ENCODE measurements at regions not wholly inside any gene's neighbourhood (a gene's known extent, or its start where the extent isn't known, plus 50 kb on each side); places are given as distances from the start of the nearest gene placed in this dataset.

DNA sequence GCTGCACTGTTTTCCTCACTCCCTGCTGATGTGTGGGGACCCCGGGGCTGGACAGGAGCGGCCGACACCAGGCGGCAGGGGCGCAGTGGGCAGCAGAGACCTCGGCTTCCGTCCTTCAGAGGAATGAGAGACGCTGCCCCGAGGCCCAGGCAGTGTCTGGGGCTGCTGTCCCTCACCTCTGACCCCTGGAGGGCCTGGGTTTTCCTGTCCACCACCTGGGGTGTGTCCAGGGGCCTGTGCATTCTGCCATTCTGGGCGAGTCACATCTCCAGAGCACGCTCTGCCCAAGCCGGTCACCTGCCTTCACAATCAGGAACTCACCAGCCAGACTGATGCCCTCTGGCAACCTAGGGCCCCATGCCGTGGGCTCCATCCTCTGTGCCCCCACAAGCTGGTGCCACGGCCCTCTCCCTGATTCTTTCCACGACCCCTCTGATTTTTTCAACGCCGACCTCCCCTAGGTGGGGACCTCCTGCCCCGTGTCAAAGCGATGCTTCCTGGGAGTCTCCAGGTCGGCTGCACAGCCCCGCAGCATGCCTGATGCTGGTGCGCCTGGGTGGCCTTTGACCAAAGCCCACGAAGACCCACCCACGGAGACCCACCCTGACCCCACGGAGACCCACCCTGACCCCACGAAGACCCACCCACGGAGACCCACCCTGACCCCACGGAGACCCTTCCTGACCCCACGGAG is 53.7 kb upstream of the CFAP46 start:
- no peak for DNase-seq (ENCODE audit: low read depth, low spot score)
- no peaks in the 10 kb centered on the region for H3K9me3 ChIP-seq (ENCODE audit: insufficient read depth, low read length)
- H3K9ac ChIP-seq (ENCODE audit: insufficient read length, low read depth) = no peak overlapping the region
- H3K36me3 ChIP-seq (ENCODE audit: insufficient read depth, insufficient read length, low read length) = no peaks in the 10 kb centered on the region
- H3K4me1 ChIP-seq (ENCODE audit: insufficient read depth, insufficient read length) = peaks cover 11% of the 10 kb centered on the region
- H3K27me3 ChIP-seq (ENCODE audit: insufficient read depth, insufficient read length) = peaks cover 11% of the 10 kb centered on the region
- TF ChIP-seq YY1 (IDR thresholded peaks at IDR 0.05; ENCODE audit: insufficient read depth, insufficient read length) (no peak), ZNF274 (IDR thresholded peaks at IDR 0.05; ENCODE audit: low read depth, low read length) (no peak), SUZ12 (IDR thresholded peaks at IDR 0.05; ENCODE audit: extremely low read depth, insufficient read depth, insufficient read length) (no peak)
- H3K4me3 ChIP-seq (ENCODE audit: insufficient read length, low read depth) = no peak overlapping the region

DNA sequence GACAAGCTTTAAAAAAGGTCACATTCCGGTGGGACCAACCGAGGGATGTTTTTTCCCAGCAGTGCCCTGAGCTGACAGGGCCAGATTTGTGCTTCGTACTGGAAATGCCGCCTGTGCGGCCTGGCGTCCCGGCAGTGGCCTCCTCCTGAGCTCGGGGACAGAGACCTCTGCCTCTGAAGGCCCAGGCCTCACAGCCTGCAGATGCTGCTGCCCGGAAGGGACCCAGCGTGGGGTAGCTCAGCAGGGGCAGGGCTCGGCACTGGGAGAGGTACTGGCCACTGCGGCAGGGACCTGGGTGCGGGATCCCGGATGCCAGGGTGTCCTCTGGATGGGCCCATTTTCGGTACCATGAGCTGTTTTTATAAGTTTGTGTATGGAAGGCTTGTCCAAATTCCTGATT is 52.4 kb upstream of the CFAP46 start:
- Histone ChIP-seq H3K9ac (ENCODE audit: insufficient read length, low read depth) (no peak overlapping the region), H3K4me1 (ENCODE audit: insufficient read depth, insufficient read length) (peaks cover 11% of the 10 kb centered on the region), H3K36me3 (ENCODE audit: insufficient read depth, insufficient read length, low read length) (no peaks in the 10 kb centered on the region), H3K4me3 (ENCODE audit: insufficient read length, low read depth) (no peak overlapping the region), H3K9me3 (ENCODE audit: insufficient read depth, low read length) (no peaks in the 10 kb centered on the region), H3K27me3 (ENCODE audit: insufficient read depth, insufficient read length) (peaks cover 11% of the 10 kb centered on the region)
- no peak for DNase-seq (ENCODE audit: low read depth, low spot score)
- TF ChIP-seq ZNF274 (IDR thresholded peaks at IDR 0.05; ENCODE audit: low read depth, low read length) = no peak
- no peak for TF ChIP-seq YY1 (IDR thresholded peaks at IDR 0.05; ENCODE audit: insufficient read depth, insufficient read length)
- TF ChIP-seq SUZ12 (IDR thresholded peaks at IDR 0.05; ENCODE audit: extremely low read depth, insufficient read depth, insufficient read length) = no peak

DNA sequence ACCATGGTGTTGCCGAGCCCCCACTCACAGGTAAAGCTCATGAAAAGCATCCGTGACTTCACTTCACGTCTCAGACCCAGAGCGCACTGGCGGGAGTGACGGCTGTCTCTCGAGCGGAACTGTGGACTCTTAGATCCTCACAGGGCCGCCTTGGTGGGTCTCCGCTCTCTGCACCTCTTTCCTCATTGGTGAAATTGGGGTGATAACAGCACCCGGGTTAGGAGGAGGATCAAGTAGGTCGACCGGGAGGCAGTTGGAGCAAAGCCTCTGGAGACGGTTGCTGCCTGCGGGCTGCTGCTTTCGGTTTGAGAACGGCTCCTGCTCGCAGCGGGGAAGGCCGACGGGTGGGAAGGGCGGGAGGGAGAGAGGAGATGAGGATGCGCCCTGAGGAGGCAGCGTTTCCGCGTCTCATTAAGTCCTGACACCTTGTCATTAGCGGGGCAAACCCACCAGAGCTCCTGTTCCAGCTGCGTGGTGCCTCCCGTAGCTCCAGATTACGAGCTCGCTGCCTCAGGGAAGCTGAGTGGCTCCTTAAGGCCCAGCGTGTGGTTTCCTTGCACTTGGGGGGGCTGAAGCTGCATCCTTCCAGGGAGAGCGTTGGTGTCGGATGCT is 51.9 kb upstream of the CFAP46 start:
- DNase-seq (ENCODE audit: low read depth, low spot score) = no peak
- Histone ChIP-seq H3K9me3 (ENCODE audit: insufficient read depth, low read length) (no peaks in the 10 kb centered on the region), H3K9ac (ENCODE audit: insufficient read length, low read depth) (no peak overlapping the region), H3K27me3 (ENCODE audit: insufficient read depth, insufficient read length) (peaks cover 11% of the 10 kb centered on the region), H3K36me3 (ENCODE audit: insufficient read depth, insufficient read length, low read length) (no peaks in the 10 kb centered on the region), H3K4me3 (ENCODE audit: insufficient read length, low read depth) (no peak overlapping the region), H3K4me1 (ENCODE audit: insufficient read depth, insufficient read length) (peaks cover 11% of the 10 kb centered on the region)
- TF ChIP-seq YY1 (IDR thresholded peaks at IDR 0.05; ENCODE audit: insufficient read depth, insufficient read length) (no peak), SUZ12 (IDR thresholded peaks at IDR 0.05; ENCODE audit: extremely low read depth, insufficient read depth, insufficient read length) (no peak), ZNF274 (IDR thresholded peaks at IDR 0.05; ENCODE audit: low read depth, low read length) (no peak)

DNA sequence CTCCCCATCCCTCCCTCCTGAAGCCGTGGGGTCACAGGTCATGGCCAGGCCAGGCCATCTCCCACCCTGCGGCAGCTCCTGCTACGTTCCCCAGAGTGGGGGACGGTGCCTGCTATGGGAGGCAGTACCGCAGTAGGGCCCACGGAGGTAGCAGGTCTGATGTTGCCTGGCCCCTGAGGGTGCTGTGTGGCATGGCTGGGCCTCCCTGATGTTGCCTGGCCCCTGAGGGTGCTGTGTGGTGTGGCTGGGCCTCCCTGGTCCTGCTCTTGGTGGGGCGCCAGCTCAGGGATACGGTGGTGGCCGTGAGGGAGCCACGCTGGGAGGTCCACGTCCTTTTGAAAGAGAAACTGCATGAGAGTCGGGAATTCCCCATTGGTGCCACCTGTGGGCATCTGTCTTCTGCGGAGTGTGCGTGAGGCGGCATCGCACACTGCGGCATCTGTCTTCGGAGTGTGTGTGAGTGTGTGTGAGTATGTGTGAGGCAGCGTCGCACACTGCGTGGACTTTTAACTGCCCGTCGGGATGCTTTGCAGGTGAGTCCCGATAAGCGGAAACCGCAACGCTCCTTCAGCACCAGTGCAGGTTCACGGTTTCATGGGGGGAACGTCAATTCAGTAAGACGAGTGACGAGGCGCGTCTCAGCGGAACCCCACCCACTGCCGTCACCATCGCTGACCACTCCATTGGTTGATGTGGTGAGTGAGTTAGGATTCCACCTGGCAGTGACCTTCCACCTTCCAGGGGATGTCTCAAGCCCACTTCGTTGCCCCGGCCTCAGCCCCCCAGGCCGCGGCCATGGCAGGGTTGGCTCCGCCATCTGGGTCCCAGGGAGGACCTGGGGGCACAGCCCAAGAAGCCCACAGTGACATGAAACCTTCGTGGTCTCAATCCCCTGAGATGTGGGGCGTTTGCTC is 51.2 kb upstream of the CFAP46 start:
- H3K4me3 ChIP-seq (ENCODE audit: insufficient read length, low read depth) = no peak overlapping the region
- no peak overlapping the region for H3K9ac ChIP-seq (ENCODE audit: insufficient read length, low read depth)
- TF ChIP-seq ZNF274 (IDR thresholded peaks at IDR 0.05; ENCODE audit: low read depth, low read length) = no peak
- no peak for TF ChIP-seq SUZ12 (IDR thresholded peaks at IDR 0.05; ENCODE audit: extremely low read depth, insufficient read depth, insufficient read length)
- no peak for TF ChIP-seq YY1 (IDR thresholded peaks at IDR 0.05; ENCODE audit: insufficient read depth, insufficient read length)
- H3K9me3 ChIP-seq (ENCODE audit: insufficient read depth, low read length) = no peaks in the 10 kb centered on the region
- H3K4me1 ChIP-seq (ENCODE audit: insufficient read depth, insufficient read length) = peaks cover 11% of the 10 kb centered on the region
- H3K27me3 ChIP-seq (ENCODE audit: insufficient read depth, insufficient read length) = peaks cover 11% of the 10 kb centered on the region
- DNase-seq (ENCODE audit: low read depth, low spot score) = no peak
- H3K36me3 ChIP-seq (ENCODE audit: insufficient read depth, insufficient read length, low read length) = no peaks in the 10 kb centered on the region

DNA sequence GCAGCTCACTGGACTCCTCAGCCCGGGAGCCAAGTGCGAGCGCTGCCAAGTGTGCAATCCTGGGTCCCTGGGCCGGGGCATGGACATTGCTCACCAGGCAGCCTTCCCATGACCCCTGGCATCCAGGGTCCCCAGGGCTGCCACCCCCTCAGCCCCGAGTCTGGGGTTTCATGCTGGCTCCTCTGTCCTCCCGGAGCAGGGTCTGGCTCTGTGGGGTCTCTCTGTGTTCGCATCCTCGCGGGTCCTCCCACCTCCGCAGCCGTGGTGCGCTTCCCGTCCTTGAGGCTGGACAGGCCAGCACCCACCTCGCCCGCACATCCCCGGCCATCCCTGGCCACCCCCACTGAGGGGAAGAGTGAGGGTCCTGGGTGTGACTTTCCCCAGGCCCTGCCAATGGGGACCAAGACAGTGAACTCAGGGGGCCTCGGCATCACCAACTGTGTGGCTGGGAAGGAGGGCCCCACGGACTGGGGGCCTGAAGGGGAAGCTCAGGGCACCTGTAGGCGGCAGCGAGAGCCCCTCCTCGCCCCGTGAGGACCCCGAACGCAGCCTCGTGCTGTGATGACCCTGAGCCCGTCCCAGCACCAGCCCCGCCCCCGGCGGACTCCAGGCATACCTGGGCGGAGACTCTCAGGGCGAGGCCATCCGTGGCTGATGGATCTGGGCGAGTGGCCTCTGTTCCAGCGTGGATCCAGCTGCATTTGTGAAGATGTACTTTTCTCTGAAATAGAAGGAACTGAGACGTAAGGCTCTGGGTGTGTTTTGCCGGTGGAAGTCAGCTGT is 50.3 kb upstream of the CFAP46 start:
- H3K9me3 ChIP-seq (ENCODE audit: insufficient read depth, low read length) = no peaks in the 10 kb centered on the region
- H3K9ac ChIP-seq (ENCODE audit: insufficient read length, low read depth) = no peak overlapping the region
- no peak for DNase-seq (ENCODE audit: low read depth, low spot score)
- peaks cover 11% of the 10 kb centered on the region for H3K27me3 ChIP-seq (ENCODE audit: insufficient read depth, insufficient read length)
- no peak overlapping the region for H3K4me3 ChIP-seq (ENCODE audit: insufficient read length, low read depth)
- H3K36me3 ChIP-seq (ENCODE audit: insufficient read depth, insufficient read length, low read length) = no peaks in the 10 kb centered on the region
- peaks cover 11% of the 10 kb centered on the region for H3K4me1 ChIP-seq (ENCODE audit: insufficient read depth, insufficient read length)
- no peak for TF ChIP-seq SUZ12 (IDR thresholded peaks at IDR 0.05; ENCODE audit: extremely low read depth, insufficient read depth, insufficient read length)
- TF ChIP-seq YY1 (IDR thresholded peaks at IDR 0.05; ENCODE audit: insufficient read depth, insufficient read length) = no peak
- no peak for TF ChIP-seq ZNF274 (IDR thresholded peaks at IDR 0.05; ENCODE audit: low read depth, low read length)

Measured in NT2/D1 (cell line).